GM19397 (cell line): ENCODE measurements at regions not wholly inside any gene's neighbourhood (a gene's known extent, or its start where the extent isn't known, plus 50 kb on each side); places are given as distances from the start of the nearest gene placed in this dataset.
"Not testable (repeated sequence)": the region's sequence is repeated elsewhere in the genome, so short reads cannot be mapped to it uniquely, and the experiment has no call there.

ENCODE experiments used
- ATAC-seq: cut with Tn5 transposase; IDR thresholded peaks from one replicate; pipeline ENCODE4 v1.9.1; 2021; ENCODE audit warnings: mild to moderate bottlenecking, moderate library complexity; ENCODE audit not compliant: unreplicated experiment

DNA sequence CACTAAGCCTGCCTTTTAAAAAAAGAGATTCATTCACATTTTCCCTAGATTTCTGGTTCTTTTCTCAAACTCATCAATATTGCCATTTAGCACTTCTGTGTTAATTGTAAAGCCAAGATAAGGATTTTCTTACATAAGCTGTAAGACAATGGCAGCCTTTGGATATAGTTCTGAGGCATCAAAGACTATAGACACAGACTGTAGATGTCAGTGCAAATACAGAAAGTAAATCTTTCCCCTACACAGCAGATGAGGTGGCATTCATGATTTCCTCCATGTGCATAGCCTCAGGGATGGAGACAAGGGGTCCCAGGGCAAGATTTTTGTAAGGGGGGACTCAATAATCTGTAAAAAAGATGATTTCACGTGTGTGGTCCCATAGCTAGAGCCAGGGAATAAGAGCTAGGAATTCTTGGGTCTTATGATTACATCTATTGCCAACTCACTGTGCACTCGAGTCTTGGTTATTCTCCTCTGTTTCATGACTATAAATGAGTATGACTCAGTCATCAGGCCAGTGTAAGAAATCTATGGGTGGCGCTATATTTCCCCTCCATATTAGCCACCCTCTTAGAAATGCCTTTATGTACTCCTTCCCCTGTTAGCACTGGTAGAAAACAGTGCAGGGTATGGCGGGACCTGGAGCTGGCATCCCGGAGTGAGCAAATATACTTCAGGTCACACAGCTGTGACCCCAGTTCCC is 207.5 kb downstream of the EXOC5 start:
- ATAC-seq: no peak

DNA sequence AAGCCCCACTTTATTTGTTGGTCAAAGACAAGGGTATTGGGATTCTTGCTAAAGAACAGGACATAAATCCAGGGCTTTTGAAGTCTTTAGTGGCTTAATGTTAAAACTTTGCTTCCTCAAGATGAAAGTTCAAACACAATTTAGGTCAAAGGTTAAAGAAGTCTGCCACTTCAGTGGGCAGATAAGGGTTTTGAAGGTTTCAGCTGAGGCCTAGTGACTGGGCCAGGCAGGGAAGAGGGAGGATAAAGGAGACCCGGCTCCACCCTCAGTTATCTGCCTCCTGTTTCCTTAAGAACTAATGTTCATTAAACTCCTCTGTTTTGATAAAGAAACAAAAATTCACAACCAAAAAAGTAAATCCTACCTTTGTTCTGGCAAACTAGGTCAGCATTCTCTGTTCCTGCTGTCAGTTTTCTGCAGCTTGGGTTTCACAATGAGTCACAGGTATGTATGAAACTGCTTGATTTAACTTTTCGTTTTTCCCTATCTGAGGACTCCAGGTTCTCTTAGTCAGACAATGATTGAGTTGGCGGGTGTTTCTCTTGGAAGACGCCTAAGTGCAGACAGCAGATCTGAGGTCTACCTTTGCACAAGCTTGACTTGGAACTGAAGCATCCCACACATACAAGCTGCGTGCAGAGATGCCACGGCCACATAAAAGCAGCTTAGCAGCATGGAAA is 208.3 kb downstream of the EXOC5 start:
- peak; percentile 86 for ATAC-seq

DNA sequence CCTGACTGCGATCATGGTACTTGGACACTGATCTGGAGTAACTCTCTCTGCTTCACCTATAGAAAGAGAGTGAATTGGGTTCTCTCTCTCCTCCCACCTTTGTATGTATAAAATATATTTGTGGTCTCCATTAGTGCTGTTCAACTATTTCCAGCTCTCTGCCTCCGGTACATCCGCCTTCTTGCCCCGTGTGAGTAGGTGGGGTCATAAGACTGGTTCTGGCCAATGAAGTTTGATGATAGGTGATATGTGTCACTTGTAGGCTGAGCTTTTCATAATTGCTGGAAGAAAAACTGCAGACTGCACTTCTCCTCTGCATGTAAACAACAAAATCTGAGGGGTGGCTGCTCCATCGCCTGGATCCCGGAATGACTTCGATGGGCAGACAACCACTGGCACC is 210.4 kb downstream of the EXOC5 start:
- ATAC-seq: no peak

DNA sequence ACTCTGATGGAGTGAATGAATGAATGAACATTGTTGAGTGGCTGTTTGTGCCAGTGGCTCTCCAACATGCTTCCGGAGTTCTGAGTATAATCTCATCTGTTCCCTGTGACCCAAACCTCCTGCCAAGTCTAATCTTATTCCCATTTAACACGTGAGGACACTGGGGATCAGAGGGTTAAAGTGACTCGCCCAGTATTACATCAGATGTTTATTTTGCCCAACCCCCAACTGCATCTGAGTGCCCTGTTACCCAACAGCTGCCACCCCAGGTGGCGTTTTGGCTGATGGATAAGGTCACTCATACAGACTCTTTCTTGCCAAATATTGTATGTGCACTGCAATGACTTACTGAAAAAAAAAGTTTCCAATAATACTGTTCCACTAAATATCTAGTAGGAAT is 210.9 kb downstream of the EXOC5 start:
- ATAC-seq: no peak

DNA sequence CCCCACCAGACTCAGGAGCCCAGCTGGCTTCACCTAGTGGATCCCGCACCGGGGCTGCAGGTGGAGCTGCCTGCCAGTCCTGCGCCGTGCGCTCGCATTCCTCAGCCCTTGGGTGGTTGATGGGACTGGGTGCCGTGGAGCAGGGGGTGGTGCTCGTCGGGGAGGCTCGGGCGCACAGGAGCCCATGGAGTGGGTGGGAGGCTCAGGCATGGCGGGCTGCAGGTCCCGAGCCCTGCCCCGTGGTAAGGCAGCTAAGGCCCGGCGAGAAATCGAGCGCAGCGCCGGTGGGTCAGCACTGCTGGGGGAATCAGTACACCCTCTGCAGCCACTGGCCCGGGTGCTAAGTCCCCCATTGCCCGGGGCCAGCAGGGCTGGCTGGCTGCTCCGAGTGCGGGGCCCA is 212.2 kb downstream of the EXOC5 start:
- not testable (repeated sequence) for ATAC-seq

DNA sequence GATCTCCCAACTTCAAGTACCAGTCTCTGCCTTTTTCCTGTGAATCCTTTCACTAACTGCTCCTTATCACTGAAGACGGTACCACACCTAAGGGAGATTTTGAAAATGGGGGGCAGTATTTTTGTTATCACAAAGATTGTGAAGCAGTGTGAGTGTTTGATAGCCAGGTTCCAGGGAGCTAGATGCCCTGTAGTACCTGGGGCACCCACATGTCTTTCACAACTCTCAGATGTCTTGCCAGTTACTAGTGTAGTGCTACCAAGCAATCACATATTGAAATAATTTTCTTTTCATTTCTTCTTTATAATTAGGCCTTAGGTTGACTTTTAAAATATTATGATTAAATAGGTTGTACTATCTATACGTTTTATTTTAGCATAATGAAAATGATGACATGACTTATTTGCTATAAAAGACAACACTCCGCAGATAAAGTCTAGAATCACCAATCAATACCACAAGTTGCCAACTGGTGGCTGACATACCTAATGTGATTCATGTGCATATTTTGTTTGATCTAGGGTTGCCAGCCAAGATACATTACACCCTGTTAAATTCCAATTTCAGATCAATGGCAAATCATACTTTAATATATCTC is 215.9 kb downstream of the EXOC5 start:
- ATAC-seq: no peak

DNA sequence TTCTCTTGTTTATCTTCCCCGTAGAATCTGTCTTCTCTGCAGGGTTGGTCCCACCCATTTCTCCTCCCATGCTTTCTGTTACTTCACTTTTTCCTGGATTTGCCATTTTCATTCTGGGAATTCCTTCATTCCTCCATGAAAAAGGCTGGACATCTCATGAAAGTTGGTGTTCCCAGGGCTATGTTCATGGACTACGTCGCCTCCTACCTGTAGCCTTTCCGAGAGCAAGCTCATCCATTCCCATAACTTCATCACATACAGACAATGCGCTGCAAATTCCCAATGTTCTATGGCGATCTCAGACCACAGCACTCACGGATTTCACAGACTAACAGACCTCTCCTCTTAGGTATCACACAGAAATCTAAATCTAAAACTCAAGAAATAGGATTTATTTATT is 217.1 kb downstream of the EXOC5 start:
- no peak for ATAC-seq

DNA sequence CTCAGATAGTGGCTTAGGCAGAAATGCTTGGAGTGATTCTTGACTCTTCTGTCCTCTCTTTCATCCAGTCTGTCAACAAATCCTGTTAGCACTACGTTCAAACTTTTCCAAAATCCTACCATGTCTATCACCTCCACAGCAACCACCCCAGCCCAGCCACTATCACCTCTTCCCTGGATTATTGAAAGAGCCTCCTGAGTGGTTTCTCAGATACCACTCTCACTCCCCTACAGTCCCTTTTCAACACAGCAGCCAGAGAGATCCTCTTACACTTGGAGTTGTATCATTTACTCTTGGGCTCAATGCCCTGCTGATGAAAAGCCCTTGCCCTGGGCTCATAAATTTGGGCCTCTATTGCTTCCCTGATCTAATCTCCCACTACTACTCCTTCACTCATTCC is 218.9 kb downstream of the EXOC5 start:
- no peak for ATAC-seq

DNA sequence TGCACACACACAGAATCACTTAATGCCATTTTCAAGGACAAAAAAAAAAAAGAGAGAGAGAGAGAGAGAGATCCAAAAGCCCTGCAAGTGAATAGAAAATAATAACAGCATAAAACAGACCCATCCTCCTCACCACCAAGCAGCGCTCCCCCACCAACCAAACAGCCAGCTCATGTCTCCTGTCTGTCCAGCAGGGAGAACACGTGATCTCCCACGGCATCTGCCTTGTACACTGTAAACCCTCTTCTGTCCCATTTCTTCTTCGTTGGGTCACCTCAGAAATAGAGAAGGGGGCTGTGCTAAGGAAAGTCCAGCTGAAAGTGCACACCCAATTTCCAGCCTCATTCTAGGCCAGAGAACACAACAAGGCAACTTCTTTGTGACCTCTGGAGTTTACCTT is 222.5 kb downstream of the EXOC5 start:
- no peak for ATAC-seq

DNA sequence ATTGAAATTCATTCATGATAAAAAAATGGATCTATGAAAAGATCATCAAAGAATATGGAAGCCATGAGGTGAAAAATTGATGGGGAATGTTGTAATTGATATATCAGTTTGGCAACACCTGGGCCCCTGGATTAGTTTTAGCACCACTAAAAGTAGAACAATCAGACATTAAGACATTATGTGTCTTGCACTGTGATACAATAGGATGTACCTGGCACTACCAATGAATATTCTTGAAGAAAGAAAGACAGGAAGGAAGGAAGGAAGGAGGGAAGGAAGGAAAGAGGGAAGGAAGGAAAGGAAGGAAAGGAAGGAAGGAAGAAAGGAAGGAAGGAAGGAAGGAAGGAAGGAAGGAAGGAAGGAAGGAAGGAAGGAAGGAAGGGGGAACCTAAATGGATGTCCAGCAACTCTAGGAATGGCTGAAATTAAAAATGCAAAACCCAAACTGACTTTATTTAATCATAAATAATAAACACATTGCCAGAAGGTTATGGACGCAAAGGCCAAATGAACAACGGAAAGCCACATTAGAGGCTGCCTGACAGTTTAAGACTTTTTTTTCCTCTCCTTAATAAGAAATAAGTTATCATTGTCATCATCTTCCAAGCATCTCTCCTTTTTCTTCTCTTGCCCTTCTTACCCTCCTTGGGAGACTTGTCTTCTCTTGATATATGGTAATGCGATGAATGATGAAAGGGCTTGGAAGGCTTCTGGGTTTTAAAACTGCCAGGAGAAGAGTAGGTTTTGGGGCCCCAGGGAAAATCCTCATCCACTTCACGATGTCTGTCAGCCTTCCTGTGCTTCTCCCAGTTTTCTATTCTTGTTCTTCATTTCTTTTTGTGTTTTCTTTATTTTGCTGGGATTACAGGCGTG is 224.4 kb downstream of the EXOC5 start:
- not testable (repeated sequence) for ATAC-seq

DNA sequence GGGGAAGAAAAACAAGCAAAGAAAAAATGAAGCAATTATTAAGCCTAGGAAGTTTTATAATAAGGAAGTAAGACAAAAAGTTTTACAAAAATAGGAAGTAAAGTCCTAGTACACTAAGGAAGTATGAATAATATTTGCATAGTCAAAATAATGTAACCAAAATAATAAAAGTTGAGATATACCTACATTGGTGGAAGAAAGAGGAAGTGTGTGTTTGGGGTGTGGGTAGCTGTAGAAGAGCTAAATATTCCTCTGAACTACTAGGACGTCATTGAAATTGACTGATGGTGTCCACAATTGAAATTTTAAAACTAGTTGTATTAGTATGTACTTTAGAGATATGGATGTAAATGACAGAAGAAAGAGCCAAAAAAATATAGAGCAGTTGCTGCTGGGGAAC is 228.4 kb upstream of the OTX2 start:
- no peak for ATAC-seq

DNA sequence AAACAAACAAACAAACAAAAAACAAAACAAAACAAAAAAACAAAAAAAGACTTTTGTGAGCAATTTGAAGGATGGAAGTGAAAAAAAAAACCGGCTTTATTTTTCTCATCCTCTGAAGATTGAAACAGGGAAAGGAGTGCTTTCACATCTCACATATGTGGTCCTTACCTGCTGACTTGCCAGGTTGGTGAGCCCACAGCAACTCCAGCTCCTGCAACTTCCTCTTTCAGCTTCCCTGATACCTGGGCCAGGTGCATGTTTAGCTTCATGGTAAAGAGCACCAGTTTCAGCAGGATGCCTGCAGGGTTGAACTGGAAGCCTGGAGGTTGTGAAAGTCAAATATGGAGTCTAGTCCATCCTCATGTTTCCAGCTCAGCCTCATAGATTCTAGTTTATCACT is 221.2 kb upstream of the OTX2 start:
- ATAC-seq: no peak

DNA sequence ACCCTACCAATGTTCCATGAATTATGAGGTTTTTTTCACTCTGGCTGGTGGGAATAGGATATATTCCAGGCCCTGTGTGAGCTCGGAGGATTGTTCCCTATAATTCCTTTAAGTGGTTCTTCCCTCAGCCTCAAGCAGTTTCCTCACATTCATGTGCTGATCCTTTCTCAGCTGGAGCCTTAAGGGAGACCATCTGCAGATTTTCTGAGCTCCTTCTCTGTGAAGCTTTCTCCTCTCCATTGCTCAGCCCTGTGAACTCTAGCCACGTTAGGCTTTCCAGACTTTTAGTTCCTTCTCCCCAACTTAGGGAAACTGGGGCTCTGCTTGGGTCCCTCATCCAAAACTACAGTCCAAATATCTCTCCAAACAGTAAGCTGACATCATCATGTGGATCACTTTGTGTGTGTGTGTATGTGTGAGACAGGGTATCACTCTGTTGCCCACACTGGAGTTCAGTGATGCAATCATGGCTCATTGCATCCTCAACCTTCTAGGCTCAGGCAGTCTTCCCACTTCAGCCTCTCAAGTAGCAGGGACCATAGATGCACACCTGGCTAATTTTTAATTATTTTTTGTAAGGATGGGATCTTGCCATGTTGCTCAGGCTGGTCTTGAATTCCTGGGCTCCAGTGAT is 219.5 kb upstream of the OTX2 start:
- ATAC-seq: no peak

DNA sequence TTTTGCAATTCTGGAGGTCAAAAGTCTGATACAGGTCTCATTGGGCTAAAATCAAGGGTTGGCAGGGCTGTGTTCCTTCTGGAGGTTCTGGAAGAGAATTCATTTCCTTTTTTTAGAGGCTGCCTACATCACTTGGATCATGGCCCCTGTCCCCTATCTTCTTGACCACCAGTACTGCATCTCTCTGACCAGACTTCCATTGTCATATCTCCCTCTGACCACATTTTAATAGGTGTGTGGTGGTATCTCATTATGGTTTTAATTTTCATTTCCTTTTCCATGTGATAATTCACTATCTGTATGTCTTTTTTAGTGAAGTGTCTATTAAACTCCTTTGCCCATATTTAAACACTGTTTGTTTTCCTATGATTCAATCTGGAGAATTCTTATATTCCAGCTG is 215.2 kb upstream of the OTX2 start:
- ATAC-seq: no peak

DNA sequence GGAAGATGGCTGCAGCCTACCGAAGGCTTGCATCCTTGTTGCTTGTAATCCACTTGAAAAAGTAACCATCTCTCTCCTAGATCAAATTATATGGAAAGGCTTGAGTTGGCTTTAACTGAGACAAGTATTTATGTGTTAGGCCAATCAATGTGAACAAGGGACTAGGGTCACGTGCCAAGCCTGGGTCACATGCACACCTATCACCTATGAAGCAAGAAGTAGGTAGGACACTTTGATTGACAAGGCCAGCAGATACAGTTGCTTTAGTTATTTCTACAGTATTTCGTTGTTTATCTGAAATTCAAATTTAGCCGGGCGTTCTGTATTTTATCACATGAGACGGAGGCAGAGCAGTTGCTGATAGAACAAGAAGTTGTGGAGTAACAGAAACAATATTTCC is 212.3 kb upstream of the OTX2 start:
- ATAC-seq: no peak

DNA sequence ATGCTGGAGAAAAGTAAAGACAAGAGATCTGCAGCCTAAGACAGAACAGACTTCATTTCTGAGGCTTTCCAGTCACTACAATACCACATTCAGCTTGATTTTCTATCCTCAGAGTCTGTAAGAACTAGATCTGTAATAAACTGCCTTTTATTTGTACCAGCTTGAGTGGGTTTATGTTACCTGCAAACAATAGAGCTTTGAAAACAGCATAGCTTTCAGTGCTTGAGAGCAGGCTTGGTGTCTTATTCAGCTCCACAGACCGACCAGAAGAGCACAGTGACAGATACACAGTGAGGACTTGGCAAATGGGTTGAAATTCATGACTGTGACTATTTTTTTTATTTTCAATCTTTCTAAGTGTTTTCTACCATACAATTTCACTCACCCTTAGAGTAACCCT is 207.8 kb upstream of the OTX2 start:
- ATAC-seq: no peak

DNA sequence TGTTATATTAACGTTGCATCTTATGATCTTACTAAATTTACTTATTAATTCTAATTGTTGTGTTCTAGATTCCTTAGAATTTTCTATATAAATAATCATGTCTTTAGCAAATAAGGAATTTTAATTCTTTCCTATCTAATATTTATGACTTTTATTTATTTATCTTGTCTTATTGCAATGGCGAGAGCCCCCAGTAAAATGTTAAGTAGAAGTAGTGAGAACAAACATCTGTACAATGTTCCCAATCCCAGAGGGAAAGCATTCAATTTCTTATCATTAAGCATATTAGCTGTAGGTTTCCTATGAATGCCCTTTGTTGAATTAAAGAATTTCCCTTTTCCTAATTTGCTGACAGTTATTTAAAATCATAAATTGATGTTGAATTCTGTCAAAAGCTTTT is 203.7 kb upstream of the OTX2 start:
- no peak for ATAC-seq

DNA sequence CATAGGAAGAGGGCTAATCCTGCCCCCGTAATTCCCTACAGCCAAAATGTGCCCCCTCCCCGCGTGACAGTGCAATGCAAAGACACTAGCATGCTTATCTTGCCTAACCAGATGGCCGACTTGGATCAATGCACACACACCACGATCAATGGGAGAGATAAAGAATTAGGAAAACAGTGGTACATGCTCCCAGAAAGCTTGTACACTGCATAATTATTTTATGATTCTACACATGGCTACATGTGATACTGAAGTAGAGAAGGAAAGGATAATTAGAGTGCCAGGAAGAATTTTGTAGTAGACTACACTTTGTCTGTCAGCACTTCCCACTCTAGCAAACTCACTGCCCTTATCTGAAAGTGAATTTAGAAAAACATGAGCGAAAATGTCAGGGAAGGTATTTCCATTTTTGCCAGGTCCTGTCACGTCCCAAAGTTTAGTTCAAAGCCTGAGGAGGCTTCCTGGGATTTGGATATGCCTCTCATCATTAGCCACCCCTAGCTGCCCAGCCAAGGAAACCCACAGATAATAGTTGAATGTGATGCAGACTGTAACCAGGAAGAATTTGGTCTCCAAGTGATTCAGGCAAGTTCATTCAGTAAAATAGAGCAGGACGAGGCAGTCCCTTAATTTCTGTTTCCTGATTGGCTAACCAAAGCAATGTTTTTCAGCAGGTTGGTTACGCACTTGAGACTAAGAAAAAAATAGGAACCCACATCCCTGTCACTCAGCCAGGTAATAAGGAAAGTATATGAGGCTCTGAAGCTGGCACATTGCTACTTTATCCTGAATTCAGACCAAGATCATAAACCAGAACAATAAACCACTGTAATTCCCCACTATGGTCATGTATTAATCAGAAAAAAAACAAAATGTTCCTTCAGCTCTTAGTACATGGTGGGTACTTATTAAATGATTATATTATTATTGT is 199.6 kb upstream of the OTX2 start:
- no peak for ATAC-seq

DNA sequence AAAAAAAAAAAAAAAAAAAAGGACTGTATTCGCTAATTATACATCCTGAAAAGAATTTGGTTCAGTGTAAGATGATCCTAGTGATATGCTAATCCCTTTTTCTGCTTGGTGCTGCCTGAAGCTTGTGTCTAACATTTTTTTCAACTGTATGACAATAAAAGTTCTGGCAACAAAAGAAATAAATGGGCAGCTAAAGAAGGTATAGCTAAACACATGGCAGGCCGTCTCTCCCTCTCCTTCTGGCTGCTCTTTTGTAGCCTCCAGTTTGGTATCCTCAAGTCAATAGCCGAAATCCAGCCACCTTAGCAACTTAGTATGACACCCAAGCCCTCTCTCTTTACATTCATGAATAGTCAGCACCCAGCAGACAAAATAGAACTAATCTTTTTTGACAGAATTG is 198.3 kb upstream of the OTX2 start:
- ATAC-seq: no peak

DNA sequence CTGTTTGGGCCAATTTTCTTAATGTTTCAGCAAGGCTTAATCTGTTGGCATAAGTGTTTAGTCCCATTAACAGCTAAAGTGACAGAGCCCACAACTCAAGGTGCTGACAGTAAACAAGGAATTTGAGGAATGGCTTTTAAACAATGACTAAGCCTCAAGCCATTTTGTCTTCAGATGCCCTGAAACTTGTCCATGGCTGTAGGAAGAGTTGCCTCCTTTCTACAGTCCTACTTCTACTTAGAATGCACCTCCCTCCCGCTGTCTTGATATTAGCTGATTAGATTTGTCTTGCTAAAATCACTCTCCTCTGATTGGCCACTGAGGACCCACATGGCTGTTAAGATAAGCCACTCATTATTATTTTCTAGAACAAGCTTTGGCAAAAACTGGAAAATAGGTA is 188.4 kb upstream of the OTX2 start:
- no peak for ATAC-seq
